H1 (cell line): ENCODE measurements at regions not wholly inside any gene's neighbourhood (a gene's known extent, or its start where the extent isn't known, plus 50 kb on each side); places are given as distances from the start of the nearest gene placed in this dataset.

ENCODE experiments used
- CTCF ChIA-PET: fragments of 300-600 bp; sonication (Branson Sonifier 250); formaldehyde crosslinking; loops from one replicate; lab custom pipeline; 2021; ENCODE audit not compliant: partially characterized antibody; lab: Charles Lee
- POLR2A ChIA-PET: fragments of 300-600 bp; sonication (Branson Sonifier 250); formaldehyde crosslinking; loops from one replicate; lab custom pipeline; 2021; ENCODE audit warnings: inconsistent platforms; ENCODE audit not compliant: partially characterized antibody; lab: Charles Lee
- DNase-seq, 2 experiments: peaks; one replicate each; pipeline versions ENCODE4 v3.0.0 to v3.0.0-alpha.2; 2010 to 2022; ENCODE audit warnings: low spot score in 2 of 2, low read depth in 1 of 2, mixed read lengths in 1 of 2
- FAIRE-seq: peaks from 2 replicates; lab custom pipeline; 2011; peaks lifted over from hg19 to GRCh38; lab: Jason Lieb, UNC
- H2AFZ ChIP-seq: 2 replicates; pipeline ENCODE4 v1.8.1; 2012; ENCODE audit warnings: low read length, inconsistent platforms
- H2AK5ac ChIP-seq: 2 replicates; pipeline ENCODE4 v1.6.1; 2013; ENCODE audit warnings: low read depth, low read length
- H2BK120ac ChIP-seq: replicated peaks from 2 replicates; pipeline ENCODE3; 2013; ENCODE audit warnings: low read depth, low read length, inconsistent platforms
- H2BK12ac ChIP-seq: 2 replicates; pipeline ENCODE4 v1.6.1; 2013; ENCODE audit warnings: low read depth, low read length
- H2BK15ac ChIP-seq: 2 replicates; pipeline ENCODE4 v1.6.1; 2013; ENCODE audit warnings: low read length
- H2BK20ac ChIP-seq: 2 replicates; pipeline ENCODE4 v1.6.1; 2013; ENCODE audit warnings: low read length
- H2BK5ac ChIP-seq: 2 replicates; pipeline ENCODE4 v1.6.1; 2013; ENCODE audit warnings: low read depth, low read length
- H3K14ac ChIP-seq: 2 replicates; pipeline ENCODE4 v1.6.1; 2013; ENCODE audit warnings: inconsistent platforms; ENCODE audit not compliant: insufficient read length
- H3K18ac ChIP-seq: 2 replicates; pipeline ENCODE4 v1.6.1; 2013; ENCODE audit warnings: low read length; ENCODE audit errors: extremely low read depth
- H3K23ac ChIP-seq: 2 replicates; pipeline ENCODE4 v1.6.1; 2013; ENCODE audit warnings: inconsistent platforms; ENCODE audit not compliant: insufficient read length
- H3K23me2 ChIP-seq: 2 replicates; pipeline ENCODE4 v1.6.1; 2013; ENCODE audit warnings: low read depth, low read length
- H3K27ac ChIP-seq: 2 replicates; pipeline ENCODE4 v1.6.1; 2011; ENCODE audit warnings: low read depth, low read length, inconsistent platforms
- H3K27me3 ChIP-seq, 4 experiments: replicated peaks in 1 of 4; 1 replicate in 1 of 4; 2 replicates in 3 of 4; pipeline versions ENCODE4 v1.6.1 to v1.8.1; 2011 to 2013; ENCODE audit warnings: low read length in 3 of 4, mild to moderate bottlenecking in 3 of 4, inconsistent platforms in 2 of 4, mixed read lengths in 2 of 4, moderate library complexity in 1 of 4; ENCODE audit not compliant: control insufficient read depth in 3 of 4, insufficient read depth in 3 of 4; ENCODE audit errors: extremely low read depth in 1 of 4
- H3K36me3 ChIP-seq, 4 experiments: 2 replicates each; pipeline versions ENCODE4 v1.6.1 to v1.8.1; 2011 to 2013; ENCODE audit warnings: mild to moderate bottlenecking in 4 of 4, low read length in 3 of 4, moderate library complexity in 2 of 4, control low read depth in 1 of 4, inconsistent platforms in 1 of 4; ENCODE audit not compliant: insufficient read depth in 4 of 4, control insufficient read depth in 2 of 4
- H3K4ac ChIP-seq: replicated peaks from 2 replicates; pipeline ENCODE3; 2013; ENCODE audit warnings: low read length, low read depth, mixed read lengths, inconsistent platforms; ENCODE audit not compliant: insufficient read length
- H3K4me1 ChIP-seq, 4 experiments: replicated peaks in 1 of 4; 1 replicate in 1 of 4; 2 replicates in 3 of 4; pipeline versions ENCODE4 v1.6.1 to v1.8.1; 2011 to 2013; ENCODE audit warnings: low read length in 3 of 4, inconsistent platforms in 2 of 4, mixed read lengths in 1 of 4; ENCODE audit not compliant: insufficient read depth in 4 of 4, control insufficient read depth in 3 of 4
- H3K4me2 ChIP-seq, 2 experiments: 2 replicates each; pipeline versions ENCODE4 v1.6.1 to v1.8.1; 2011 to 2013; ENCODE audit warnings: low read depth in 2 of 2, low read length in 2 of 2, control low read depth in 1 of 2, inconsistent platforms in 1 of 2, mild to moderate bottlenecking in 1 of 2; ENCODE audit not compliant: insufficient read depth in 1 of 2
- H3K4me3 ChIP-seq, 4 experiments: fragments of 200-600, 300-600 bp in 1 of 4; sonication (generic), shearing (Covaris generic), sonication (Bioruptor Twin) in 1 of 4; 2 replicates each; pipeline versions ENCODE4 v1.5.1 to v1.8.1; 2011 to 2016; ENCODE audit warnings: low read length in 4 of 4, low read depth in 3 of 4, control low read depth in 2 of 4, inconsistent platforms in 2 of 4, mild to moderate bottlenecking in 2 of 4, mixed read lengths in 1 of 4, moderate library complexity in 1 of 4; ENCODE audit not compliant: insufficient read depth in 2 of 4; ENCODE audit errors: extremely low read depth in 1 of 4
- H3K56ac ChIP-seq: replicated peaks from 2 replicates; pipeline ENCODE3; 2013; ENCODE audit warnings: low read depth, mild to moderate bottlenecking, mixed read lengths, low read length, inconsistent platforms; ENCODE audit not compliant: insufficient read length
- H3K79me1 ChIP-seq: 2 replicates; pipeline ENCODE4 v1.6.1; 2013; ENCODE audit warnings: low read depth, low read length, control low read depth
- H3K79me2 ChIP-seq, 2 experiments: 2 replicates each; pipeline versions ENCODE4 v1.6.1 to v1.8.1; 2012 to 2013; ENCODE audit warnings: low read length in 2 of 2, mild to moderate bottlenecking in 2 of 2, inconsistent platforms in 1 of 2; ENCODE audit not compliant: insufficient read depth in 2 of 2, control insufficient read depth in 1 of 2
- H3K9ac ChIP-seq, 4 experiments: replicated peaks in 1 of 4; 1 replicate in 1 of 4; 2 replicates in 3 of 4; pipeline versions ENCODE4 v1.6.1 to v1.8.1; 2011 to 2013; ENCODE audit warnings: low read depth in 3 of 4, low read length in 3 of 4, control low read depth in 2 of 4, mild to moderate bottlenecking in 2 of 4, moderate library complexity in 2 of 4, inconsistent platforms in 1 of 4; ENCODE audit errors: extremely low read depth in 1 of 4
- H3K9me3 ChIP-seq, 2 experiments: 2 replicates each; pipeline versions ENCODE4 v1.6.1 to v1.8.1; 2012 to 2013; ENCODE audit warnings: mild to moderate bottlenecking in 2 of 2, moderate library complexity in 2 of 2, control low read depth in 1 of 2, inconsistent platforms in 1 of 2, low read depth in 1 of 2, low read length in 1 of 2, mixed read lengths in 1 of 2; ENCODE audit not compliant: insufficient read depth in 2 of 2
- H4K20me1 ChIP-seq, 2 experiments: replicated peaks in 1 of 2; 2 replicates each; pipeline versions ENCODE3 to v1.8.1; 2011 to 2013; ENCODE audit warnings: inconsistent platforms in 2 of 2, low read length in 2 of 2, mild to moderate bottlenecking in 1 of 2; ENCODE audit not compliant: insufficient read depth in 2 of 2, control insufficient read depth in 1 of 2
- H4K5ac ChIP-seq: 2 replicates; pipeline ENCODE4 v1.6.1; 2013; ENCODE audit warnings: low read length, low read depth, mixed read lengths, inconsistent platforms; ENCODE audit not compliant: insufficient read length
- H4K8ac ChIP-seq: 2 replicates; pipeline ENCODE4 v1.8.0; 2013; ENCODE audit warnings: mild to moderate bottlenecking, moderate library complexity, low read length, inconsistent platforms; ENCODE audit not compliant: insufficient read depth; ENCODE audit errors: extremely low read depth
- H4K91ac ChIP-seq: replicated peaks from 2 replicates; pipeline ENCODE3; 2013; ENCODE audit warnings: low read length, mixed read lengths, inconsistent platforms; ENCODE audit not compliant: insufficient read length
- GABPA ChIP-seq: IDR thresholded peaks from 2 replicates; pipeline ENCODE4 v1.6.1; 2011; ENCODE audit warnings: mild to moderate bottlenecking, low read length, moderate library complexity, borderline replicate concordance; ENCODE audit not compliant: insufficient read depth
- KDM5A ChIP-seq: fragments of 200-600 bp; IDR thresholded peaks from 2 replicates; pipeline ENCODE4 v1.7.1; 2012; ENCODE audit warnings: mild to moderate bottlenecking, low read length, inconsistent platforms, mixed read lengths
- NANOG ChIP-seq: IDR thresholded peaks from 2 replicates; pipeline ENCODE4 v1.6.1; 2011; ENCODE audit warnings: low read length, low read depth, mild to moderate bottlenecking, inconsistent platforms; ENCODE audit not compliant: insufficient read depth, poor library complexity, severe bottlenecking
- RXRA ChIP-seq: IDR thresholded peaks from 2 replicates; pipeline ENCODE4 v1.6.1; 2011; ENCODE audit warnings: low read depth, mild to moderate bottlenecking, low read length, moderate library complexity; ENCODE audit not compliant: insufficient read depth
- TEAD4 ChIP-seq: IDR thresholded peaks from 2 replicates; pipeline ENCODE4 v1.6.1; 2012; ENCODE audit warnings: low read depth, low read length, inconsistent platforms, mixed read lengths
- WGBS, 2 experiments: shearing (Covaris generic) in 1 of 2; methylation state at CpG; one replicate each; pipeline versions ENCODE4 v1.1.6 to v1.1.7; 2013 to 2015; ENCODE audit warnings: low lambda C conversion rate in 2 of 2, mixed read lengths in 2 of 2, inconsistent platforms in 1 of 2, low coverage in 1 of 2, missing lambda C conversion rate in 1 of 2; ENCODE audit not compliant: insufficient replicate concordance in 2 of 2, insufficient coverage in 1 of 2, insufficient read length in 1 of 2; ENCODE audit errors: extremely low coverage in 1 of 2, missing lambda C conversion rate in 1 of 2; 5-methylcytosine and 5-hydroxymethylcytosine counted together

- WGBS, 2 experiments: 96% methylated on average over 11 of the region's 11 CpGs; no CpG with 5 or more reads in 1 of the 2 experiments
These were observed 1349.5 kb downstream of the BRD1 start for GRCh38 chr22:48478124-48478523.

More at GRCh38 chr22:48478124-48478523, 1349.5 kb downstream of the BRD1 start:
- Histone ChIP-seq H3K4me1 (peaks cover 0 to 5% (median 0%) of the 10 kb centered on the region in 4 experiments; a peak in 1 of 7 replicates), H4K5ac (no peak overlapping the region), H4K8ac (no peak overlapping the region), H3K4me2 (no peak overlapping the region), H2BK12ac (no peak overlapping the region), H3K27me3 (no peaks in the 10 kb centered on the region), H2AK5ac (no peak overlapping the region), H3K23me2 (no peaks in the 10 kb centered on the region), H3K9ac (no peak overlapping the region), H4K20me1 (no peaks in the 10 kb centered on the region), H3K23ac (no peak overlapping the region), H4K91ac (no peak overlapping the region), H3K4me3 (no peak overlapping the region), H2BK15ac (no peak overlapping the region), H3K56ac (no peak overlapping the region), H2AFZ (no peak overlapping the region), H3K36me3 (no peaks in the 10 kb centered on the region; a peak in 1 of 8 replicates), H3K14ac (no peak overlapping the region), H3K18ac (no peak overlapping the region), H2BK120ac (no peak overlapping the region), H2BK20ac (no peak overlapping the region), H3K4ac (no peak overlapping the region), H2BK5ac (no peak overlapping the region), H3K79me2 (no peaks in the 10 kb centered on the region), H3K79me1 (no peaks in the 10 kb centered on the region), H3K9me3 (no peaks in the 10 kb centered on the region), H3K27ac (no peak overlapping the region)
- ChIA-PET CTCF (interaction anchor here (0.6 kb wide), 1 partner anchor 285 kb away, joined by 3 read pairs; no protein-coding TSS in a partner anchor), POLR2A (interaction anchor here (0.6 to 0.7 kb wide), 2 partner anchors 70 to 106 kb away, joined by 3 to 4 read pairs; no protein-coding TSS in a partner anchor)
- TF ChIP-seq NANOG: no peak
- no peak for TF ChIP-seq RXRA
- TF ChIP-seq GABPA: no peak
- TF ChIP-seq TEAD4: no peak
- TF ChIP-seq KDM5A: no peak
- DNase-seq: no peak
- FAIRE-seq: no peak
